ENCODE measurements at regions not wholly inside any gene's neighbourhood (a gene's known extent, or its start where the extent isn't known, plus 50 kb on each side); places are given as distances from the start of the nearest gene placed in this dataset.

DNA sequence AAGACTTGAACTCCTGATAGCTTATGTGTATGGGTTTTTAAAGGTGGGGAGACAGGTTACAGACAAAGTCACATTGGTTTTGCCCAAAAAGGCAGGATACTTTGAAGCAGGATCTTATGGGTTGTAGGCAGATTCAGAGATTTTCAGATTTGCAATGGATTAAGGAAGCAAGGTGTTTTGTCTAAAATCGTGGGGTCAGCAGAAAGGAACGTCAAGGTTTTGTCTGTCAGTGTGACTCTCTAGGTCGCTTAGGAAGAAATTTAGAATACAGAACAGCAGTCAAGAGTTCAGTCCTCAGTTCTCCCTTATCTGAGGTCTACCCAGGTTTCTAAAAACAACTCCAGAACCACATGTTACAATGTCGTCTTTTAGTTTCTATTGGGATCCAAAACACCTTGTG lies 361.0 kb downstream of the SQOR start:
- no peak for TF ChIP-seq CTCF (conservative IDR thresholded peaks at IDR 0.05; ENCODE audit: low read depth, low read length)
- TF ChIP-seq USF2 (IDR thresholded peaks at IDR 0.05; ENCODE audit: low read depth, low read length), result no peak
- no peak for TF ChIP-seq RAD21 (IDR thresholded peaks at IDR 0.05; ENCODE audit: low read length)
- no peak for TF ChIP-seq CEBPB (IDR thresholded peaks at IDR 0.05; ENCODE audit: low read depth, low read length)
- TF ChIP-seq NFE2L2 (IDR thresholded peaks at IDR 0.05; ENCODE audit: low read depth, low read length), result no peak
- no peak for TF ChIP-seq POLR2A (IDR thresholded peaks at IDR 0.05; ENCODE audit: low read depth, low read length)
- no peak for TF ChIP-seq BHLHE40 (IDR thresholded peaks at IDR 0.05; ENCODE audit: low read depth, low read length)
- TF ChIP-seq MAFK (IDR thresholded peaks at IDR 0.05; ENCODE audit: low read depth, low read length), result peak; percentile 20; the same call in 1 of the 2 replicates
- no peak for TF ChIP-seq RFX5 (IDR thresholded peaks at IDR 0.05; ENCODE audit: low read depth, low read length)
- TF ChIP-seq CHD1 (IDR thresholded peaks at IDR 0.05; ENCODE audit: low read depth, low read length), result no peak
- no peak for TF ChIP-seq FOS (IDR thresholded peaks at IDR 0.05; ENCODE audit: low read depth, low read length)
- no peak for TF ChIP-seq SMC3 (IDR thresholded peaks at IDR 0.05; ENCODE audit: low read depth, low read length)
- TF ChIP-seq MAZ (IDR thresholded peaks at IDR 0.05; ENCODE audit: borderline replicate concordance, low read depth, low read length), result no peak

All from IMR-90 (cell line).